HCT116 (cell line): ENCODE measurements at regions not wholly inside any gene's neighbourhood (a gene's known extent, or its start where the extent isn't known, plus 50 kb on each side); places are given as distances from the start of the nearest gene placed in this dataset.
A peak's percentile ranks its signal among the peaks of the same experiment; 100 is the strongest.

Source experiments
- ATAC-seq: fragments of 200-7000 bp; cut with Tn5 transposase; 2 replicates; pipeline ENCODE4 v1.9.1; 2020; ENCODE audit warnings: mild to moderate bottlenecking, moderate library complexity
- BruUV-seq: library from RNA; stranded (reverse); fragments of 400-500 nt; replicated peaks from 2 replicates; lab custom pipeline; 2021; lab: Mats Ljungman, UMichigan
- CTCF ChIA-PET: fragments of 300-600 bp; sonication (Branson Sonifier 250); formaldehyde crosslinking; loops from one replicate; lab custom pipeline; 2021; ENCODE audit warnings: antibody characterized with exemption; lab: Charles Lee
- POLR2A ChIA-PET: fragments of 300-600, 350-600 bp; sonication (Branson Sonifier 250); formaldehyde crosslinking; loops from one replicate; lab custom pipeline; 2021; ENCODE audit warnings: antibody characterized with exemption; lab: Charles Lee
- RAD21 ChIA-PET, 2 experiments: fragments of 300-600 bp; sonication (Branson Sonifier 250); formaldehyde crosslinking; loops; one replicate each; lab custom pipeline; 2023; ENCODE audit warnings: low total read pairs in 2 of 2; ENCODE audit not compliant: uncharacterized antibody in 2 of 2, unreplicated experiment in 2 of 2, low non-redundant PET in 1 of 2; lab: Charles Lee
- DNase-seq: peaks from one replicate; pipeline ENCODE4 v3.0.0-alpha.2; 2010; ENCODE audit warnings: low read depth, low spot score
- H2AFZ ChIP-seq: fragments of 200-600 bp; shearing (Covaris generic), sonication (generic); 2 replicates; pipeline ENCODE4 v1.6.1; 2017; ENCODE audit warnings: low read depth, mixed run types, mixed read lengths, antibody characterized with exemption, low read length; ENCODE audit not compliant: poor library complexity, severe bottlenecking
- H3K27ac ChIP-seq: 2 replicates; pipeline ENCODE4 v1.5.1; 2012; ENCODE audit warnings: low read depth, low read length
- H3K27me3 ChIP-seq: fragments of 200-600 bp; sonication (generic); 2 replicates; pipeline ENCODE4 v1.6.1; 2016; ENCODE audit warnings: mixed run types, low read length, mixed read lengths; ENCODE audit not compliant: insufficient read depth
- H3K36me3 ChIP-seq, 2 experiments: fragments of 200-500 bp in 1 of 2; fragments of 200-600 bp in 1 of 2; sonication (Bioruptor generic) in 1 of 2; sonication (generic) in 1 of 2; 2 replicates each; pipeline versions ENCODE4 v1.5.1 to v1.6.1; 2014 to 2016; ENCODE audit warnings: low read length in 2 of 2, inconsistent platforms in 1 of 2, mixed read lengths in 1 of 2, mixed run types in 1 of 2; ENCODE audit not compliant: insufficient read depth in 2 of 2, control insufficient read depth in 1 of 2
- H3K4me1 ChIP-seq, 2 experiments: fragments of 200-600 bp in 1 of 2; sonication (generic) in 1 of 2; 2 replicates each; pipeline versions ENCODE4 v1.5.1 to v1.6.1; 2012 to 2017; ENCODE audit warnings: low read length in 2 of 2, inconsistent platforms in 1 of 2, mild to moderate bottlenecking in 1 of 2, mixed read lengths in 1 of 2, mixed run types in 1 of 2, moderate library complexity in 1 of 2; ENCODE audit not compliant: insufficient read depth in 2 of 2, control insufficient read depth in 1 of 2
- H3K4me2 ChIP-seq: fragments of 200-600 bp; sonication (generic); 2 replicates; pipeline ENCODE4 v1.6.1; 2017; ENCODE audit warnings: mixed run types, low read length, mixed read lengths
- H3K4me3 ChIP-seq, 2 experiments: fragments of 200-600 bp in 1 of 2; sonication (generic) in 1 of 2; replicated peaks in 1 of 2; 2 replicates each; pipeline ENCODE4 v1.5.1; 2011 to 2016; ENCODE audit warnings: low read length in 2 of 2, control low read depth in 1 of 2, low read depth in 1 of 2, mild to moderate bottlenecking in 1 of 2, mixed read lengths in 1 of 2, mixed run types in 1 of 2
- H3K79me2 ChIP-seq: fragments of 200-600 bp; sonication (generic); 2 replicates; pipeline ENCODE4 v1.6.1; 2017; ENCODE audit warnings: mild to moderate bottlenecking, mixed run types, low read length, moderate library complexity, mixed read lengths; ENCODE audit not compliant: insufficient read depth
- H3K9ac ChIP-seq: fragments of 200-600 bp; sonication (generic); 2 replicates; pipeline ENCODE4 v1.6.1; 2016; ENCODE audit warnings: low read length, mixed read lengths
- H3K9me2 ChIP-seq: fragments of 200-600 bp; sonication (generic), shearing (Covaris generic); 2 replicates; pipeline ENCODE4 v1.6.1; 2017; ENCODE audit warnings: mixed run types, mild to moderate bottlenecking, moderate library complexity; ENCODE audit not compliant: insufficient read depth
- H3K9me3 ChIP-seq, 2 experiments: fragments of 200-500 bp in 1 of 2; fragments of 200-600 bp in 1 of 2; sonication (Bioruptor generic) in 1 of 2; sonication (generic) in 1 of 2; 2 replicates each; pipeline ENCODE4 v1.6.1; 2014 to 2017; ENCODE audit warnings: low read length in 2 of 2, mixed read lengths in 2 of 2, inconsistent platforms in 1 of 2, low read depth in 1 of 2, mild to moderate bottlenecking in 1 of 2, mixed run types in 1 of 2, moderate library complexity in 1 of 2; ENCODE audit not compliant: control insufficient read depth in 1 of 2, insufficient read depth in 1 of 2
- H4K20me1 ChIP-seq: fragments of 200-600 bp; sonication (generic), shearing (Covaris generic); 2 replicates; pipeline ENCODE4 v1.6.1; 2017; ENCODE audit warnings: mixed run types, mild to moderate bottlenecking, moderate library complexity; ENCODE audit not compliant: insufficient read depth
- CBX3 ChIP-seq: IDR thresholded peaks from 2 replicates; pipeline ENCODE4 v1.6.1; 2012; ENCODE audit warnings: low read depth
- ELF1 ChIP-seq: IDR thresholded peaks from 2 replicates; pipeline ENCODE4 v1.6.1; 2012; ENCODE audit warnings: low read depth, borderline replicate concordance
- EZH2 ChIP-seq: fragments of 200-600 bp; sonication (generic); IDR thresholded peaks from 2 replicates; pipeline ENCODE4 v1.6.1; 2017; ENCODE audit warnings: antibody characterized with exemption, mixed run types
- JUND ChIP-seq: IDR thresholded peaks from 2 replicates; pipeline ENCODE4 v1.6.1; 2012
- RAD21 ChIP-seq: IDR thresholded peaks from 2 replicates; pipeline ENCODE4 v1.6.1; 2012; ENCODE audit warnings: low read depth, mild to moderate bottlenecking
- SIN3A ChIP-seq: IDR thresholded peaks from 2 replicates; pipeline ENCODE4 v1.6.1; 2012; ENCODE audit warnings: low read depth
- SRF ChIP-seq: IDR thresholded peaks from 2 replicates; pipeline ENCODE4 v1.6.1; 2012; ENCODE audit warnings: low read depth
- TCF7L2 ChIP-seq: IDR thresholded peaks from 2 replicates; pipeline ENCODE4 v1.7.0; 2011; ENCODE audit warnings: borderline replicate concordance, inconsistent platforms; ENCODE audit not compliant: insufficient read depth, insufficient read length; ENCODE audit errors: extremely low read depth
- YY1 ChIP-seq: IDR thresholded peaks from 2 replicates; pipeline ENCODE4 v1.6.1; 2011; ENCODE audit warnings: low read length, low read depth, moderate library complexity, mild to moderate bottlenecking; ENCODE audit not compliant: insufficient replicate concordance; ENCODE audit errors: extremely low read depth
- ZNF274 ChIP-seq: fragments of 200-500 bp; sonication (Bioruptor generic); IDR thresholded peaks from 2 replicates; pipeline ENCODE4 v1.6.1; 2014; ENCODE audit warnings: mild to moderate bottlenecking, low read depth, low read length, inconsistent platforms
- intact Hi-C: fragments of 100-400 bp; cut with micrococcal nuclease; formaldehyde crosslinking; loops from 2 replicates; pipeline ENCODE4 v1.10.0; 2022
- TF ChIP-seq, protein P1 (sequence below): IDR thresholded peaks from 2 replicates; pipeline ENCODE4 v1.6.1; 2011; ENCODE audit warnings: mild to moderate bottlenecking, low read length, moderate library complexity; ENCODE audit not compliant: insufficient replicate concordance; ENCODE audit errors: extremely low read depth
- TF ChIP-seq, protein P2 (sequence below), 3 experiments: fragments of 200-600 bp in 1 of 3; sonication (generic) in 1 of 3; IDR thresholded peaks in 2 of 3; conservative IDR thresholded peaks in 1 of 3; 2 replicates each; pipeline ENCODE4 v1.5.1; 2012 to 2017; ENCODE audit warnings: low read depth in 2 of 3, low read length in 2 of 3, antibody characterized with exemption in 1 of 3, borderline replicate concordance in 1 of 3, control low read depth in 1 of 3, mild to moderate bottlenecking in 1 of 3, mixed read lengths in 1 of 3, mixed run types in 1 of 3, moderate library complexity in 1 of 3; ENCODE audit not compliant: insufficient read depth in 1 of 3
- TF ChIP-seq, protein P3 (sequence below): IDR thresholded peaks from 2 replicates; pipeline ENCODE4 v1.6.1; 2012; ENCODE audit warnings: low read depth

DNA sequence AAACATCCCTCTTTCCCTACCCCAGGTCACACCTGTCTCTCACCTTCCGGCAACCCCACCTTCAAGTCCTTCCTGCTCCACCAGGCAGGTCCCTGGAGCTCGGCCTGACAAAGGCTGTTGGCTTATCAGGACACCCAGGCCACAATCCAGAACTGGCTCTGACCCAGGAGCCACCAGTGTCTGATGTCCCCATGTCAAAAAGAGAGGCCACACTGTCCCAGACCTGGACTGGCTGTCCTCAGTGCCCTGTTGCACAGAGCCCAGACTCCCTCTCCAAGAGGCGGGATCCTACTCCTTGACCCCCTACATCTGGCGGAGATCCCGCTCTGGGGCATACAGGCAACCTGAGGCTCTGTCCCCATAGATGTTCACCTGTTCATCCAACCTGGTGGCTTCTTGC, 116.0 kb downstream of the MN1 start:
- intact Hi-C loops = no loop called here
- Histone ChIP-seq H3K36me3 (no peaks in the 10 kb centered on the region), H3K9me3 (no peaks in the 10 kb centered on the region), H3K27me3 (no peaks in the 10 kb centered on the region), H2AFZ (no peak overlapping the region), H3K4me1 (peaks cover 17 to 21% of the 10 kb centered on the region in 2 experiments), H4K20me1 (no peaks in the 10 kb centered on the region), H3K4me2 (peak overlapping the region; percentile 72; the same call in 1 of the 2 replicates), H3K4me3 (no peak overlapping the region), H3K9me2 (no peaks in the 10 kb centered on the region), H3K79me2 (no peaks in the 10 kb centered on the region), H3K9ac (no peak overlapping the region), H3K27ac (no peak overlapping the region)
- ChIA-PET POLR2A (no interaction called here), CTCF (no interaction called here), RAD21 (no interaction called here)
- ATAC-seq = no peak
- TF ChIP-seq CBX3 (no peak), EZH2 (no peak), SIN3A (no peak), JUND (no peak), RAD21 (no peak), YY1 (no peak), ELF1 (no peak), SRF (no peak), TCF7L2 (no peak), ZNF274 (no peak)
- TF ChIP-seq, protein P1, sequence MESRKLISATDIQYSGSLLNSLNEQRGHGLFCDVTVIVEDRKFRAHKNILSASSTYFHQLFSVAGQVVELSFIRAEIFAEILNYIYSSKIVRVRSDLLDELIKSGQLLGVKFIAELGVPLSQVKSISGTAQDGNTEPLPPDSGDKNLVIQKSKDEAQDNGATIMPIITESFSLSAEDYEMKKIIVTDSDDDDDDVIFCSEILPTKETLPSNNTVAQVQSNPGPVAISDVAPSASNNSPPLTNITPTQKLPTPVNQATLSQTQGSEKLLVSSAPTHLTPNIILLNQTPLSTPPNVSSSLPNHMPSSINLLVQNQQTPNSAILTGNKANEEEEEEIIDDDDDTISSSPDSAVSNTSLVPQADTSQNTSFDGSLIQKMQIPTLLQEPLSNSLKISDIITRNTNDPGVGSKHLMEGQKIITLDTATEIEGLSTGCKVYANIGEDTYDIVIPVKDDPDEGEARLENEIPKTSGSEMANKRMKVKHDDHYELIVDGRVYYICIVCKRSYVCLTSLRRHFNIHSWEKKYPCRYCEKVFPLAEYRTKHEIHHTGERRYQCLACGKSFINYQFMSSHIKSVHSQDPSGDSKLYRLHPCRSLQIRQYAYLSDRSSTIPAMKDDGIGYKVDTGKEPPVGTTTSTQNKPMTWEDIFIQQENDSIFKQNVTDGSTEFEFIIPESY = no peak
- TF ChIP-seq, protein P2, sequence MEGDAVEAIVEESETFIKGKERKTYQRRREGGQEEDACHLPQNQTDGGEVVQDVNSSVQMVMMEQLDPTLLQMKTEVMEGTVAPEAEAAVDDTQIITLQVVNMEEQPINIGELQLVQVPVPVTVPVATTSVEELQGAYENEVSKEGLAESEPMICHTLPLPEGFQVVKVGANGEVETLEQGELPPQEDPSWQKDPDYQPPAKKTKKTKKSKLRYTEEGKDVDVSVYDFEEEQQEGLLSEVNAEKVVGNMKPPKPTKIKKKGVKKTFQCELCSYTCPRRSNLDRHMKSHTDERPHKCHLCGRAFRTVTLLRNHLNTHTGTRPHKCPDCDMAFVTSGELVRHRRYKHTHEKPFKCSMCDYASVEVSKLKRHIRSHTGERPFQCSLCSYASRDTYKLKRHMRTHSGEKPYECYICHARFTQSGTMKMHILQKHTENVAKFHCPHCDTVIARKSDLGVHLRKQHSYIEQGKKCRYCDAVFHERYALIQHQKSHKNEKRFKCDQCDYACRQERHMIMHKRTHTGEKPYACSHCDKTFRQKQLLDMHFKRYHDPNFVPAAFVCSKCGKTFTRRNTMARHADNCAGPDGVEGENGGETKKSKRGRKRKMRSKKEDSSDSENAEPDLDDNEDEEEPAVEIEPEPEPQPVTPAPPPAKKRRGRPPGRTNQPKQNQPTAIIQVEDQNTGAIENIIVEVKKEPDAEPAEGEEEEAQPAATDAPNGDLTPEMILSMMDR (IDR thresholded peaks at IDR 0.05 in 2 of 3, conservative IDR thresholded peaks at IDR 0.05 in 1 of 3; ENCODE audit: borderline replicate concordance in 1 of 3, insufficient read depth in 1 of 3, low read depth in 2 of 3, low read length in 2 of 3) = no peak
- TF ChIP-seq, protein P3, sequence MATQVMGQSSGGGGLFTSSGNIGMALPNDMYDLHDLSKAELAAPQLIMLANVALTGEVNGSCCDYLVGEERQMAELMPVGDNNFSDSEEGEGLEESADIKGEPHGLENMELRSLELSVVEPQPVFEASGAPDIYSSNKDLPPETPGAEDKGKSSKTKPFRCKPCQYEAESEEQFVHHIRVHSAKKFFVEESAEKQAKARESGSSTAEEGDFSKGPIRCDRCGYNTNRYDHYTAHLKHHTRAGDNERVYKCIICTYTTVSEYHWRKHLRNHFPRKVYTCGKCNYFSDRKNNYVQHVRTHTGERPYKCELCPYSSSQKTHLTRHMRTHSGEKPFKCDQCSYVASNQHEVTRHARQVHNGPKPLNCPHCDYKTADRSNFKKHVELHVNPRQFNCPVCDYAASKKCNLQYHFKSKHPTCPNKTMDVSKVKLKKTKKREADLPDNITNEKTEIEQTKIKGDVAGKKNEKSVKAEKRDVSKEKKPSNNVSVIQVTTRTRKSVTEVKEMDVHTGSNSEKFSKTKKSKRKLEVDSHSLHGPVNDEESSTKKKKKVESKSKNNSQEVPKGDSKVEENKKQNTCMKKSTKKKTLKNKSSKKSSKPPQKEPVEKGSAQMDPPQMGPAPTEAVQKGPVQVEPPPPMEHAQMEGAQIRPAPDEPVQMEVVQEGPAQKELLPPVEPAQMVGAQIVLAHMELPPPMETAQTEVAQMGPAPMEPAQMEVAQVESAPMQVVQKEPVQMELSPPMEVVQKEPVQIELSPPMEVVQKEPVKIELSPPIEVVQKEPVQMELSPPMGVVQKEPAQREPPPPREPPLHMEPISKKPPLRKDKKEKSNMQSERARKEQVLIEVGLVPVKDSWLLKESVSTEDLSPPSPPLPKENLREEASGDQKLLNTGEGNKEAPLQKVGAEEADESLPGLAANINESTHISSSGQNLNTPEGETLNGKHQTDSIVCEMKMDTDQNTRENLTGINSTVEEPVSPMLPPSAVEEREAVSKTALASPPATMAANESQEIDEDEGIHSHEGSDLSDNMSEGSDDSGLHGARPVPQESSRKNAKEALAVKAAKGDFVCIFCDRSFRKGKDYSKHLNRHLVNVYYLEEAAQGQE = no peak
- no TSS peak for BruUV-seq
- DNase-seq = no peak
